GM12864 (cell line): ENCODE measurements at regions not wholly inside any gene's neighbourhood (a gene's known extent, or its start where the extent isn't known, plus 50 kb on each side); places are given as distances from the start of the nearest gene placed in this dataset.

Experiments
- DNase-seq: peaks from one replicate; pipeline ENCODE4 v3.0.0-alpha.2; 2011; ENCODE audit warnings: low read depth
- H3K4me3 ChIP-seq: 2 replicates; pipeline ENCODE4 v1.5.1; 2011; ENCODE audit warnings: mild to moderate bottlenecking, low read depth, low read length, control low read depth
- CTCF ChIP-seq: IDR thresholded peaks from 2 replicates; pipeline ENCODE4 v1.5.1; 2011; ENCODE audit warnings: low read depth, mild to moderate bottlenecking, moderate library complexity, low read length, control low read depth, inconsistent platforms; ENCODE audit errors: missing control alignments

DNA sequence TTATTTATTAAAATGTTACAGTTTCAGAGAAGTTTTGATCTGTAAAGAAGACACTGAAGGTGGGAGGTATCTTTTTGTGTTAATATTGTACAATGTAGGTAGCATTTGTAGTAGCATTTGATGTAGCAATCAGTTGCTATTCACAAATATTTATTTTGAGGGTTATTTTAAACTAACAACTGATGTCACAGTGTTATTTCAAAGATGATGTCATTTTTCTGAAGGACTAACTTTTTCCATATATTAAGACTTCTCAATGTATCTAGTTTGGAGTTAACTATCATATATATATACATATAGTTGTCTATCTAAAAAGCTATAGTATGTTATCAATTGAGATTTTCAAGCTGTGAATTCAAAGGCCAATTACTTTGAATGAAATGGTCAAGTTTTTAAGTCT is 1003.3 kb downstream of the DSC3 start:
- no peak for DNase-seq
- TF ChIP-seq CTCF, result no peak
- no peak overlapping the region for H3K4me3 ChIP-seq

GRCh38 chr18:30034818-30035217 is 1007.7 kb downstream of the DSC3 start:
- DNase-seq, result no peak
- no peak for TF ChIP-seq CTCF
- no peak overlapping the region for H3K4me3 ChIP-seq

GRCh38 chr18:30016179-30016578 is 1026.4 kb downstream of the DSC3 start:
- TF ChIP-seq CTCF, result no peak
- H3K4me3 ChIP-seq, result no peak overlapping the region
- DNase-seq, result no peak

DNA sequence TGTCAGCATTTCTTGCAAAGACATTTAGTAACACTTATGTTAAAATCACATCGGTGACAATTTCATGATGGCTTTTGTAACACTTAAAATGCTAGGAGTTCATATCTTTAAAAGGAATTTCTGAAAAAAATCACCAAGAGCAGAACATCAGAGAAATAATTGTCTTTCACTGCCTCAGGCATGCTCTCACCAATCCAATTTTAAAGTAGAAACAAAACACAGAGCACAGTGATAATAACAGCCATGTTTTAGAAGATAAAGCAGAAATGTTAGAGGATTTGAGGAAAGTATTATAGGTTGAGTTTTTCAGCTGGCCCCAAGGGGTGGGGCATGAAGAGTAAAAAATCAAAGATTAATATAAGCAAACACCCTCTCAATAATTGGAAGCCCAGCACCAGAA is 1037.6 kb downstream of the DSC3 start:
- TF ChIP-seq CTCF, result no peak
- no peak overlapping the region for H3K4me3 ChIP-seq
- no peak for DNase-seq

DNA sequence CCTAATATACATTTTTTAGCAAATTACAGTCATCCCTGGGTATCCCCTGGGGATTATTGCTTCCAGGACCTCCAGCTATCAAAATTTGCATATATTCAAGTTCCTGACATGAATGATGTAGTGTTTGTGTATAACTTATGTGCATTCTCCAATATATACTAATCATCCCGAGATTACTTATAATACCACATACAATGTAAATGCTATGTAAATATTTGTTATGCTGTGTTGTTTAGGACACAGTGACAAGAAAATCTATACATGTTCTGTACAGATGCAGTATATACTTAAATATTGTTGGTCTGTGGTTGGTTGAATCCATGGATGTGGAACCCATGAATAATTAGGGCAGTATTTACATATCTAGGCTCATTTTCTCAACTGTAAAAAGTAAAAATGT is 1060.3 kb downstream of the DSC3 start:
- no peak for TF ChIP-seq CTCF
- DNase-seq, result no peak
- H3K4me3 ChIP-seq, result no peak overlapping the region

GRCh38 chr18:29979881-29980280 is 1062.7 kb downstream of the DSC3 start:
- no peak for DNase-seq
- no peak for TF ChIP-seq CTCF
- no peak overlapping the region for H3K4me3 ChIP-seq

DNA sequence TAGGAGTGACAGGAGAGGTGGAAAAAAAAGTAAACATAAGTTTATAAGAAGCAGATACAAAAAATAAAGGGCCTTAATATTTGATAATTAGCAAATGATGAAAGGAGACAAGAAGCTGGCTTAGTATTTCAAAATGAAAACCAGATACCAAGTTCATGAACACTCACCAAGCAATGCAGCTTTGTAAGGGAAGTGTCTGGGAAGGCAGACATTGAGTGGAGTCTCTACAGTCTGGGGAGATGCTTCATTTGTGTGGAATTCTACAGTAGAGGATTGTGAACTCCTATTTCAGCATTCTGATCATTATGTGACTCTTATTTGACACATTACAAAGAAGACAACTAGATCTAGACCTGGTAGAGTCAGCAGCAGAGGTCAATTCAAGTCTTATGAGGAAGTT is 1072.7 kb downstream of the DSC3 start:
- TF ChIP-seq CTCF, result no peak
- no peak for DNase-seq
- H3K4me3 ChIP-seq, result no peak overlapping the region
